HEK293 (cell line): ENCODE measurements at regions not wholly inside any gene's neighbourhood (a gene's known extent, or its start where the extent isn't known, plus 50 kb on each side); places are given as distances from the start of the nearest gene placed in this dataset.

Experiments
- CTCF ChIA-PET: fragments of 350-600 bp; formaldehyde crosslinking; extraction: SDS; loops from one replicate; lab custom pipeline; 2021; ENCODE audit warnings: antibody characterized with exemption; lab: Yijun Ruan, JAX
- POLR2A ChIA-PET: fragments of 300-600 bp; formaldehyde crosslinking; extraction: SDS; loops from one replicate; lab custom pipeline; 2020; ENCODE audit warnings: antibody characterized with exemption, inconsistent platforms; lab: Yijun Ruan, JAX
- H3K27ac ChIP-seq: fragments of 200-500 bp; sonication (Bioruptor generic); 2 replicates; pipeline ENCODE4 v1.5.1; 2014; ENCODE audit warnings: low read depth, low read length, control low read depth, inconsistent platforms; ENCODE audit errors: extremely low read depth
- H3K36me3 ChIP-seq, 2 experiments: fragments of 200-500 bp in 1 of 2; sonication (Bioruptor generic) in 1 of 2; 1 replicate in 1 of 2; 2 replicates in 1 of 2; pipeline ENCODE4 v1.5.1; 2014 to 2017; ENCODE audit warnings: inconsistent platforms in 2 of 2, low read length in 2 of 2; ENCODE audit not compliant: control insufficient read depth in 2 of 2, insufficient read depth in 1 of 2
- H3K4me1 ChIP-seq: fragments of 200-500 bp; sonication (Bioruptor generic); 2 replicates; pipeline ENCODE4 v1.5.1; 2014; ENCODE audit warnings: mild to moderate bottlenecking, low read length, inconsistent platforms; ENCODE audit not compliant: control insufficient read depth, insufficient read depth
- H3K4me3 ChIP-seq: 2 replicates; pipeline ENCODE4 v1.5.1; 2011; ENCODE audit warnings: low read depth, mild to moderate bottlenecking, control low read depth, low read length, moderate library complexity
- H3K9me3 ChIP-seq: fragments of 200-500 bp; sonication (Bioruptor generic); 2 replicates; pipeline ENCODE4 v1.5.1; 2014; ENCODE audit warnings: low read depth, low read length, inconsistent platforms; ENCODE audit not compliant: control insufficient read depth, insufficient read depth
- BCL11A ChIP-seq: fragments of 450-650 bp; formaldehyde crosslinking; IDR thresholded peaks from 2 replicates; pipeline ENCODE4 v1.5.1; 2016; ENCODE audit warnings: low read depth, missing biosample characterization, missing genetic modification characterization
- GLI4 ChIP-seq: fragments of 450-650 bp; formaldehyde crosslinking; IDR thresholded peaks from 2 replicates; pipeline ENCODE4 v1.5.1; 2016; ENCODE audit warnings: missing biosample characterization, missing genetic modification characterization
- HOXC10 ChIP-seq: sonication (generic); formaldehyde crosslinking; IDR thresholded peaks from 2 replicates; pipeline ENCODE4 v1.8.1; 2023; ENCODE audit warnings: mild to moderate bottlenecking, missing genetic modification reagents
- KLF10 ChIP-seq: fragments of 450-650 bp; IDR thresholded peaks from 2 replicates; pipeline ENCODE4 v1.5.1; 2018; ENCODE audit warnings: missing biosample characterization, mild to moderate bottlenecking, missing genetic modification characterization
- MYNN ChIP-seq: fragments of 450-650 bp; formaldehyde crosslinking; IDR thresholded peaks from 2 replicates; pipeline ENCODE4 v1.5.1; 2016; ENCODE audit warnings: missing biosample characterization, missing genetic modification characterization, borderline replicate concordance
- OVOL3 ChIP-seq: fragments of 450-650 bp; formaldehyde crosslinking; IDR thresholded peaks from 2 replicates; pipeline ENCODE4 v1.5.1; 2016; ENCODE audit warnings: missing biosample characterization, missing genetic modification characterization
- PATZ1 ChIP-seq: fragments of 450-650 bp; formaldehyde crosslinking; IDR thresholded peaks from 2 replicates; pipeline ENCODE4 v1.5.1; 2016; ENCODE audit warnings: missing biosample characterization, missing genetic modification characterization
- PRDM1 ChIP-seq: fragments of 450-650 bp; formaldehyde crosslinking; IDR thresholded peaks from 2 replicates; pipeline ENCODE4; 2016; ENCODE audit warnings: missing biosample characterization, missing genetic modification characterization
- SP2 ChIP-seq: fragments of 450-650 bp; formaldehyde crosslinking; IDR thresholded peaks from 2 replicates; pipeline ENCODE4 v1.5.1; 2016; ENCODE audit warnings: missing biosample characterization, missing genetic modification characterization
- TRIM28 ChIP-seq: IDR thresholded peaks from 2 replicates; pipeline ENCODE4 v1.6.1; 2011; ENCODE audit warnings: low read length, control low read depth, borderline replicate concordance
- WT1 ChIP-seq: fragments of 450-650 bp; formaldehyde crosslinking; IDR thresholded peaks from 2 replicates; pipeline ENCODE4 v1.5.1; 2016; ENCODE audit warnings: missing biosample characterization, missing genetic modification characterization
- ZBTB7A ChIP-seq: fragments of 450-650 bp; formaldehyde crosslinking; IDR thresholded peaks from 2 replicates; pipeline ENCODE4 v1.5.1; 2016; ENCODE audit warnings: low read depth, missing biosample characterization, missing genetic modification characterization
- ZFHX2 ChIP-seq: fragments of 450-650 bp; formaldehyde crosslinking; conservative IDR thresholded peaks from 2 replicates; pipeline ENCODE4 v1.5.1; 2016; ENCODE audit warnings: missing biosample characterization, missing genetic modification characterization
- ZNF146 ChIP-seq: fragments of 450-650 bp; formaldehyde crosslinking; IDR thresholded peaks from 2 replicates; pipeline ENCODE4 v1.5.1; 2016; ENCODE audit warnings: missing biosample characterization, missing genetic modification characterization
- ZNF169 ChIP-seq: fragments of 450-650 bp; formaldehyde crosslinking; IDR thresholded peaks from 2 replicates; pipeline ENCODE4 v1.5.1; 2016; ENCODE audit warnings: missing biosample characterization, missing genetic modification characterization
- ZNF223 ChIP-seq: fragments of 450-650 bp; formaldehyde crosslinking; IDR thresholded peaks from 2 replicates; pipeline ENCODE4 v1.5.1; 2016; ENCODE audit warnings: missing biosample characterization, missing genetic modification characterization
- ZNF324 ChIP-seq: fragments of 450-650 bp; formaldehyde crosslinking; IDR thresholded peaks from 2 replicates; pipeline ENCODE4 v1.5.1; 2016; ENCODE audit warnings: missing biosample characterization, missing genetic modification characterization
- ZNF335 ChIP-seq: fragments of 450-650 bp; formaldehyde crosslinking; conservative IDR thresholded peaks from 2 replicates; pipeline ENCODE4 v1.5.1; 2016; ENCODE audit warnings: missing biosample characterization, missing genetic modification characterization
- ZNF341 ChIP-seq: fragments of 450-650 bp; formaldehyde crosslinking; IDR thresholded peaks from 2 replicates; pipeline ENCODE4; 2016; ENCODE audit warnings: low read depth, missing biosample characterization, missing genetic modification characterization
- ZNF350 ChIP-seq: fragments of 450-650 bp; formaldehyde crosslinking; IDR thresholded peaks from 2 replicates; pipeline ENCODE4 v1.5.0; 2017; ENCODE audit warnings: missing biosample characterization, mild to moderate bottlenecking, missing genetic modification characterization
- ZNF473 ChIP-seq: fragments of 450-650 bp; formaldehyde crosslinking; IDR thresholded peaks from 2 replicates; pipeline ENCODE4 v1.5.1; 2017; ENCODE audit warnings: missing biosample characterization, missing genetic modification characterization
- ZNF555 ChIP-seq: fragments of 450-650 bp; formaldehyde crosslinking; conservative IDR thresholded peaks from 2 replicates; pipeline ENCODE4 v1.5.1; 2017; ENCODE audit warnings: missing biosample characterization, mild to moderate bottlenecking, missing genetic modification characterization, inconsistent platforms
- ZNF585B ChIP-seq: fragments of 450-650 bp; formaldehyde crosslinking; IDR thresholded peaks from 2 replicates; pipeline ENCODE4 v1.5.1; 2016; ENCODE audit warnings: missing biosample characterization, missing genetic modification characterization
- ZNF660 ChIP-seq: fragments of 450-650 bp; IDR thresholded peaks from 2 replicates; pipeline ENCODE4 v1.5.1; 2018; ENCODE audit warnings: missing biosample characterization, mild to moderate bottlenecking, missing genetic modification characterization
- ZNF776 ChIP-seq: fragments of 450-650 bp; formaldehyde crosslinking; IDR thresholded peaks from 2 replicates; pipeline ENCODE4 v1.5.0; 2017; ENCODE audit warnings: missing biosample characterization, missing genetic modification characterization, borderline replicate concordance
- ZNF843 ChIP-seq: fragments of 450-650 bp; formaldehyde crosslinking; IDR thresholded peaks from 2 replicates; pipeline ENCODE4 v1.5.1; 2016; ENCODE audit warnings: missing biosample characterization, missing genetic modification characterization
- TF ChIP-seq, protein P1 (sequence below): fragments of 450-650 bp; formaldehyde crosslinking; IDR thresholded peaks from 2 replicates; pipeline ENCODE4 v1.5.1; 2016; ENCODE audit warnings: missing biosample characterization, missing genetic modification characterization
- TF ChIP-seq, protein P2 (sequence below): fragments of 450-650 bp; formaldehyde crosslinking; IDR thresholded peaks from 2 replicates; pipeline ENCODE4 v1.5.1; 2016; ENCODE audit warnings: missing biosample characterization, missing genetic modification characterization
- TF ChIP-seq, protein P3 (sequence below): fragments of 450-650 bp; formaldehyde crosslinking; IDR thresholded peaks from 2 replicates; pipeline ENCODE4 v1.5.1; 2016; ENCODE audit warnings: missing biosample characterization, missing genetic modification characterization
- TF ChIP-seq, protein P4 (sequence below): fragments of 450-650 bp; formaldehyde crosslinking; IDR thresholded peaks from 2 replicates; pipeline ENCODE4 v1.5.1; 2017; ENCODE audit warnings: missing biosample characterization, missing genetic modification characterization

DNA sequence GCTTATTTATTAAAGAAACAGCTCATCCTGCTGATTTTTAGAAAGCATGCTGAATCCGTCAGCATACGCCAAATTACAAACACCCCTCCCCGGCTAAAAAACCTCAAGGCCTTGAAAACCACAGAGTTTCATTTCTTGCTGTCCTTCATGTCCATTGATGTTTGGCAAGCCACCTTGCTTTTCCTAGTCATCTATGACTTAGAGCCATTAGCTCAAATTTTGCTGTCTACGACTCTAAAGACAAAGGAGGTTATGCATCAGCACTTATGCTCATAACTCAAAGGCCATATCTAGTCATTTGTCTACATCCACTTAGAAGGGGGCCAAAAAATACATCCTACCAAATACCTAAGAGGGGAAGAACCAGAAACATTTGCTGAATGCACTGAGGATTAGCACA lies 925.1 kb downstream of the PCDH7 start:
- POLR2A ChIA-PET = no interaction called here
- Histone ChIP-seq H3K9me3 (no peaks in the 10 kb centered on the region), H3K4me1 (no peaks in the 10 kb centered on the region), H3K27ac (no peak overlapping the region), H3K4me3 (no peak overlapping the region), H3K36me3 (no peaks in the 10 kb centered on the region)
- CTCF ChIA-PET = no interaction called here
- no peak for TF ChIP-seq BCL11A (tag by site-specific recombination)
- no peak for TF ChIP-seq GLI4 (tag by site-specific recombination)
- no peak for TF ChIP-seq ZNF776 (tag by site-specific recombination)
- no peak for TF ChIP-seq PRDM1 (tag by site-specific recombination)
- TF ChIP-seq ZNF555 (tag by site-specific recombination) = no peak
- no peak for TF ChIP-seq ZNF223 (tag by site-specific recombination)
- no peak for TF ChIP-seq ZNF146
- no peak for TF ChIP-seq ZNF843 (tag by site-specific recombination)
- no peak for TF ChIP-seq MYNN (tag by site-specific recombination)
- no peak for TF ChIP-seq ZNF335 (tag by site-specific recombination)
- no peak for TF ChIP-seq ZNF169
- TF ChIP-seq ZNF341 (tag by site-specific recombination) = no peak
- no peak for TF ChIP-seq ZBTB7A (tag by site-specific recombination)
- TF ChIP-seq, protein P1, sequence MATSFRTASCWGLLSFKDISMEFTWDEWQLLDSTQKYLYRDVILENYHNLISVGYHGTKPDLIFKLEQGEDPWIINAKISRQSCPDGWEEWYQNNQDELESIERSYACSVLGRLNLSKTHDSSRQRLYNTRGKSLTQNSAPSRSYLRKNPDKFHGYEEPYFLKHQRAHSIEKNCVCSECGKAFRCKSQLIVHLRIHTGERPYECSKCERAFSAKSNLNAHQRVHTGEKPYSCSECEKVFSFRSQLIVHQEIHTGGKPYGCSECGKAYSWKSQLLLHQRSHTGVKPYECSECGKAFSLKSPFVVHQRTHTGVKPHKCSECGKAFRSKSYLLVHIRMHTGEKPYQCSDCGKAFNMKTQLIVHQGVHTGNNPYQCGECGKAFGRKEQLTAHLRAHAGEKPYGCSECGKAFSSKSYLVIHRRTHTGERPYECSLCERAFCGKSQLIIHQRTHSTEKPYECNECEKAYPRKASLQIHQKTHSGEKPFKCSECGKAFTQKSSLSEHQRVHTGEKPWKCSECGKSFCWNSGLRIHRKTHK = no peak
- no peak for TF ChIP-seq TRIM28
- TF ChIP-seq, protein P2, sequence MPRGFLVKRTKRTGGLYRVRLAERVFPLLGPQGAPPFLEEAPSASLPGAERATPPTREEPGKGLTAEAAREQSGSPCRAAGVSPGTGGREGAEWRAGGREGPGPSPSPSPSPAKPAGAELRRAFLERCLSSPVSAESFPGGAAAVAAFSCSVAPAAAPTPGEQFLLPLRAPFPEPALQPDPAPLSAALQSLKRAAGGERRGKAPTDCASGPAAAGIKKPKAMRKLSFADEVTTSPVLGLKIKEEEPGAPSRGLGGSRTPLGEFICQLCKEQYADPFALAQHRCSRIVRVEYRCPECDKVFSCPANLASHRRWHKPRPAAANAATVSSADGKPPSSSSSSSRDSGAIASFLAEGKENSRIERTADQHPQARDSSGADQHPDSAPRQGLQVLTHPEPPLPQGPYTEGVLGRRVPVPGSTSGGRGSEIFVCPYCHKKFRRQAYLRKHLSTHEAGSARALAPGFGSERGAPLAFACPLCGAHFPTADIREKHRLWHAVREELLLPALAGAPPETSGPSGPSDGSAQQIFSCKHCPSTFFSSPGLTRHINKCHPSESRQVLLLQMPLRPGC (tag by site-specific recombination) = no peak
- no peak for TF ChIP-seq WT1 (tag by site-specific recombination)
- TF ChIP-seq OVOL3 (tag by site-specific recombination) = no peak
- TF ChIP-seq ZNF473 = no peak

- no peaks in the 10 kb centered on the region for H3K9me3 ChIP-seq
- no peaks in the 10 kb centered on the region for H3K36me3 ChIP-seq
- H3K4me1 ChIP-seq = no peaks in the 10 kb centered on the region
- ChIA-PET CTCF (interaction anchor here (0.7 kb wide), 2 partner anchors 61 to 335 kb away, joined by 3 to 4 read pairs; no protein-coding TSS in a partner anchor), POLR2A (no interaction called here)
- no peak overlapping the region for H3K4me3 ChIP-seq
- H3K27ac ChIP-seq = no peak overlapping the region
- TF ChIP-seq KLF10 (tag by site-specific recombination) (no peak), ZFHX2 (tag by site-specific recombination) (no peak), SP2 (tag by site-specific recombination) (no peak), ZNF585B (tag by site-specific recombination) (no peak), PATZ1 (no peak), ZNF350 (tag by site-specific recombination) (no peak), ZNF660 (tag by site-specific recombination) (no peak), HOXC10 (CRISPR knock-in tag) (no peak), ZNF324 (tag by site-specific recombination) (no peak)
- TF ChIP-seq, protein P3, sequence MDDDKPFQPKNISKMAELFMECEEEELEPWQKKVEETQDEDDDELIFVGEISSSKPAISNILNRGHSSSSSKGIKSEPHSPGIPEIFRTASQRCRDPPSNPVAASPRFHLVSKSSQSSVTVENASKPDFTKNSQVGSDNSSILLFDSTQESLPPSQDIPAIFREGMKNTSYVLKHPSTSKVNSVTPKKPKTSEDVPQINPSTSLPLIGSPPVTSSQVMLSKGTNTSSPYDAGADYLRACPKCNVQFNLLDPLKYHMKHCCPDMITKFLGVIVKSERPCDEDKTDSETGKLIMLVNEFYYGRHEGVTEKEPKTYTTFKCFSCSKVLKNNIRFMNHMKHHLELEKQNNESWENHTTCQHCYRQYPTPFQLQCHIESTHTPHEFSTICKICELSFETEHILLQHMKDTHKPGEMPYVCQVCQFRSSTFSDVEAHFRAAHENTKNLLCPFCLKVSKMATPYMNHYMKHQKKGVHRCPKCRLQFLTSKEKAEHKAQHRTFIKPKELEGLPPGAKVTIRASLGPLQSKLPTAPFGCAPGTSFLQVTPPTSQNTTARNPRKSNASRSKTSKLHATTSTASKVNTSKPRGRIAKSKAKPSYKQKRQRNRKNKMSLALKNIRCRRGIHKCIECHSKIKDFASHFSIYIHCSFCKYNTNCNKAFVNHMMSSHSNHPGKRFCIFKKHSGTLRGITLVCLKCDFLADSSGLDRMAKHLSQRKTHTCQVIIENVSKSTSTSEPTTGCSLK (tag by site-specific recombination) = no peak
- TF ChIP-seq, protein P4, sequence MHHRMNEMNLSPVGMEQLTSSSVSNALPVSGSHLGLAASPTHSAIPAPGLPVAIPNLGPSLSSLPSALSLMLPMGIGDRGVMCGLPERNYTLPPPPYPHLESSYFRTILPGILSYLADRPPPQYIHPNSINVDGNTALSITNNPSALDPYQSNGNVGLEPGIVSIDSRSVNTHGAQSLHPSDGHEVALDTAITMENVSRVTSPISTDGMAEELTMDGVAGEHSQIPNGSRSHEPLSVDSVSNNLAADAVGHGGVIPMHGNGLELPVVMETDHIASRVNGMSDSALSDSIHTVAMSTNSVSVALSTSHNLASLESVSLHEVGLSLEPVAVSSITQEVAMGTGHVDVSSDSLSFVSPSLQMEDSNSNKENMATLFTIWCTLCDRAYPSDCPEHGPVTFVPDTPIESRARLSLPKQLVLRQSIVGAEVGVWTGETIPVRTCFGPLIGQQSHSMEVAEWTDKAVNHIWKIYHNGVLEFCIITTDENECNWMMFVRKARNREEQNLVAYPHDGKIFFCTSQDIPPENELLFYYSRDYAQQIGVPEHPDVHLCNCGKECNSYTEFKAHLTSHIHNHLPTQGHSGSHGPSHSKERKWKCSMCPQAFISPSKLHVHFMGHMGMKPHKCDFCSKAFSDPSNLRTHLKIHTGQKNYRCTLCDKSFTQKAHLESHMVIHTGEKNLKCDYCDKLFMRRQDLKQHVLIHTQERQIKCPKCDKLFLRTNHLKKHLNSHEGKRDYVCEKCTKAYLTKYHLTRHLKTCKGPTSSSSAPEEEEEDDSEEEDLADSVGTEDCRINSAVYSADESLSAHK = no peak
These were observed 927.6 kb downstream of the PCDH7 start for GRCh38 chr4:31647786-31648185.
